Ovary (tissue), 7 donors: ENCODE measurements at regions not wholly inside any gene's neighbourhood (a gene's known extent, or its start where the extent isn't known, plus 50 kb on each side); places are given as distances from the start of the nearest gene placed in this dataset.

ENCODE experiments used
- DNase-seq, 5 donors: peaks; one replicate each; pipeline ENCODE4 v3.0.0-alpha.2; 2019 to 2020
- H3K27ac ChIP-seq, 2 donors: fragments of 200-600 bp; one replicate each; pipeline versions ENCODE4 v1.5.1 to v1.8.0; 2019 to 2022
- H3K27me3 ChIP-seq: fragments of 200-600 bp; one replicate; pipeline ENCODE4 v1.8.0; 2022
- H3K36me3 ChIP-seq: fragments of 200-600 bp; sonication (generic); one replicate; pipeline ENCODE4 v1.5.1; 2019
- H3K4me1 ChIP-seq: one replicate; pipeline ENCODE4 v1.8.1; 2013; ENCODE audit warnings: mild to moderate bottlenecking, moderate library complexity; ENCODE audit not compliant: insufficient read depth
- H3K4me3 ChIP-seq: fragments of 200-600 bp; sonication (generic); one replicate; pipeline ENCODE4 v1.5.1; 2017
- H3K9me3 ChIP-seq, 2 donors: fragments of 200-600 bp in 1 of 2; sonication (generic) in 1 of 2; one replicate each; pipeline versions ENCODE4 v1.5.1 to v1.8.1; 2013 to 2019; ENCODE audit warnings: mild to moderate bottlenecking in 1 of 2, moderate library complexity in 1 of 2
- EP300 ChIP-seq: sonication (generic); formaldehyde crosslinking; IDR thresholded peaks from one replicate; pipeline ENCODE4 v1.6.1; 2017; ENCODE audit warnings: antibody characterized with exemption
- POLR2A ChIP-seq: fragments of 450-650 bp; IDR thresholded peaks from one replicate; pipeline ENCODE4 v1.6.1; 2017; ENCODE audit warnings: antibody characterized with exemption, mild to moderate bottlenecking, moderate library complexity
- WGBS, 3 donors: extraction: QIAGEN DNeasy Blood & Tissue Kit in 1 of 3; methylation state at CpG; one replicate each; pipeline versions ENCODE4 v1.1.5 to v1.1.7; 2013 to 2017; 5-methylcytosine and 5-hydroxymethylcytosine counted together
- intact Hi-C, 4 donors: fragments of 100-400 bp; cut with DNase I; formaldehyde crosslinking; loops; one replicate each; pipeline versions ENCODE4 v1.11.0 to v1.15.1; 2022 to 2023
- TF ChIP-seq, protein P1 (sequence below), 3 donors: fragments of 450-650 bp in 2 of 3; fragments of 200-600 bp in 1 of 3; IDR thresholded peaks; one replicate each; pipeline versions ENCODE4 v1.5.1 to v1.8.0; 2016 to 2022; ENCODE audit warnings: antibody characterized with exemption in 3 of 3, mild to moderate bottlenecking in 1 of 3
- donor health status: DM: no; HTN: no; CAD: no; lungs with moderate emphysema.
- donor health status: DM: no; HTN: no; CAD: no.
- donor health status: Bipolar disorder and iron deficiency.
- donor health status: DM: no; HTN: no; CAD: no.
- donor health status: DM: yes; HTN: yes; CAD: no.

- H3K27me3 ChIP-seq: no peaks in the 10 kb centered on the region
- no peaks in the 10 kb centered on the region for H3K9me3 ChIP-seq
- H3K4me3 ChIP-seq: no peak overlapping the region
- WGBS, 3 donors: 62 to 67% (median 67%) methylated on average over 10 of the region's 10 CpGs
- TF ChIP-seq, protein P1, sequence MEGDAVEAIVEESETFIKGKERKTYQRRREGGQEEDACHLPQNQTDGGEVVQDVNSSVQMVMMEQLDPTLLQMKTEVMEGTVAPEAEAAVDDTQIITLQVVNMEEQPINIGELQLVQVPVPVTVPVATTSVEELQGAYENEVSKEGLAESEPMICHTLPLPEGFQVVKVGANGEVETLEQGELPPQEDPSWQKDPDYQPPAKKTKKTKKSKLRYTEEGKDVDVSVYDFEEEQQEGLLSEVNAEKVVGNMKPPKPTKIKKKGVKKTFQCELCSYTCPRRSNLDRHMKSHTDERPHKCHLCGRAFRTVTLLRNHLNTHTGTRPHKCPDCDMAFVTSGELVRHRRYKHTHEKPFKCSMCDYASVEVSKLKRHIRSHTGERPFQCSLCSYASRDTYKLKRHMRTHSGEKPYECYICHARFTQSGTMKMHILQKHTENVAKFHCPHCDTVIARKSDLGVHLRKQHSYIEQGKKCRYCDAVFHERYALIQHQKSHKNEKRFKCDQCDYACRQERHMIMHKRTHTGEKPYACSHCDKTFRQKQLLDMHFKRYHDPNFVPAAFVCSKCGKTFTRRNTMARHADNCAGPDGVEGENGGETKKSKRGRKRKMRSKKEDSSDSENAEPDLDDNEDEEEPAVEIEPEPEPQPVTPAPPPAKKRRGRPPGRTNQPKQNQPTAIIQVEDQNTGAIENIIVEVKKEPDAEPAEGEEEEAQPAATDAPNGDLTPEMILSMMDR (IDR thresholded peaks at IDR 0.05): no peak
- TF ChIP-seq EP300 (no peak), POLR2A (no peak)
- intact Hi-C loops: no loop called here
- H3K27ac ChIP-seq: no peak overlapping the region
- no peak for DNase-seq
- H3K4me1 ChIP-seq: no peaks in the 10 kb centered on the region
- H3K36me3 ChIP-seq: no peaks in the 10 kb centered on the region
These were observed 80.6 kb upstream of the CTNNB1 start for GRCh38 chr3:41118461-41119390.

GRCh38 chr3:41120460-41120859 is 78.8 kb upstream of the CTNNB1 start:
- H3K4me1 ChIP-seq: no peaks in the 10 kb centered on the region
- peaks cover 0 to 4% of the 10 kb centered on the region in 2 donors for H3K9me3 ChIP-seq
- H3K27me3 ChIP-seq: no peaks in the 10 kb centered on the region
- DNase-seq: no peak
- intact Hi-C loops: no loop called here
- TF ChIP-seq, protein P1 (IDR thresholded peaks at IDR 0.05): no peak
- TF ChIP-seq POLR2A: no peak
- TF ChIP-seq EP300: no peak
- WGBS, 3 donors: 70 to 81% (median 81%) methylated on average over 7 of the region's 7 CpGs
- no peak overlapping the region for H3K4me3 ChIP-seq
- no peaks in the 10 kb centered on the region for H3K36me3 ChIP-seq
- H3K27ac ChIP-seq: no peak overlapping the region

DNA sequence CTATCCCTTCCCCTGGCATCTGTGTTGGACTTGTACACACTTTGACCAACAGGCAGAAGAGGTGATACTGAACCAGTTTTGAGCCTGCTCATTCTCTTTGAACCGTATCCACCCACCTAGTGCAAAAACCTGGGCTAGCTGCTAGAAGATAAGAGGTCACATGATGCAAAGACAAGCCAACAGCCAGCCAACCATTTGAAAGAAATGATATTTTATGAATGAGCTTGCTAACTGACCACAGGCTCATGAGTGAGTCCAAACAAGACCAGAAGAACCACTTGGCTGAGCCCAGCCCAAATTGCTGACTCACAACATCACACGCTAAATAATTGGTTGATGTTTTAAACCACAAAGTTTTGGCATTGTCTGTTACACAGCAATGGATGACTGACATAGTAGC is 74.0 kb upstream of the CTNNB1 start:
- 80 to 92% (median 82%) methylated on average over 2 of the region's 2 CpGs for WGBS, 3 donors
- H3K27me3 ChIP-seq: no peaks in the 10 kb centered on the region
- H3K4me3 ChIP-seq: no peak overlapping the region
- H3K27ac ChIP-seq: no peak overlapping the region
- peaks cover 0 to 4% of the 10 kb centered on the region in 2 donors for H3K9me3 ChIP-seq
- DNase-seq: no peak
- TF ChIP-seq, protein P1 (IDR thresholded peaks at IDR 0.05): no peak
- TF ChIP-seq POLR2A: no peak
- TF ChIP-seq EP300: no peak
- no peaks in the 10 kb centered on the region for H3K4me1 ChIP-seq
- no peaks in the 10 kb centered on the region for H3K36me3 ChIP-seq
- intact Hi-C loops: no loop called here

DNA sequence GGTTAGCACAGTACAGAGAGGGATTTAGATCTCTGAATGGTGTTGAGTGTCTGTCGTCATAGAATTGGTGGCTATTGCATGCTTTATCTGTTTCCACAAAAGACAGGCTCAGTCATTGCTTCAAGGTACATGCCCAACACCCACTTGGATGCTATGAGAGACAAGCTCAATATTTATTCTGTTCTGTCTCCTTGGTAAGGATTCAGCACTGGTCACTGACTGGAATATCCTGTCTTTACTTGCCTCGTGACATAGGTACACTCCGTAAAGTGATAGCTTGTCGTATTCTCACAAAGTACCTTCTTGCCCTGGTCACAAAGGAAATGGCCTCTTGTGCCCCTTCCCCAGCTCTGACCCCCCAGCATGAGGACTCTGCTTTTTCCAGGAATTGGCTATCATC is 72.8 kb upstream of the CTNNB1 start:
- Histone ChIP-seq H3K27me3 (no peaks in the 10 kb centered on the region), H3K36me3 (no peaks in the 10 kb centered on the region), H3K4me1 (no peaks in the 10 kb centered on the region), H3K27ac (no peak overlapping the region), H3K9me3 (peaks cover 0 to 4% of the 10 kb centered on the region in 2 donors), H3K4me3 (no peak overlapping the region)
- no peak for DNase-seq
- TF ChIP-seq EP300 (no peak), POLR2A (no peak)
- TF ChIP-seq, protein P1 (IDR thresholded peaks at IDR 0.05): no peak
- intact Hi-C loops: no loop called here
- 93 to 98% (median 95%) methylated on average over 4 of the region's 4 CpGs for WGBS, 3 donors
